Aorta (tissue), 5 donors: ENCODE measurements at regions not wholly inside any gene's neighbourhood (a gene's known extent, or its start where the extent isn't known, plus 50 kb on each side); places are given as distances from the start of the nearest gene placed in this dataset.

ENCODE experiments used
- ATAC-seq: fragments of 200-7000 bp; cut with Tn5 transposase; one replicate; pipeline ENCODE4 v1.9.1; 2022; ENCODE audit warnings: moderate library complexity; ENCODE audit not compliant: low FRiP score
- DNase-seq, 2 donors: peaks; one replicate each; pipeline ENCODE4 v3.0.0-alpha.2; 2020
- H3K27ac ChIP-seq, 2 donors: one replicate each; pipeline ENCODE4 v1.5.1; 2013; ENCODE audit warnings: low read length in 2 of 2, mild to moderate bottlenecking in 2 of 2, moderate library complexity in 2 of 2, control low read depth in 1 of 2, inconsistent platforms in 1 of 2, low read depth in 1 of 2
- H3K27me3 ChIP-seq, 2 donors: one replicate each; pipeline ENCODE4 v1.6.1; 2013; ENCODE audit warnings: control low read depth in 1 of 2, low read length in 1 of 2, mild to moderate bottlenecking in 1 of 2, moderate library complexity in 1 of 2; ENCODE audit not compliant: insufficient read depth in 2 of 2, control insufficient read depth in 1 of 2
- H3K36me3 ChIP-seq, 2 donors: one replicate each; pipeline ENCODE4 v1.6.1; 2013; ENCODE audit warnings: control low read depth in 1 of 2, low read length in 1 of 2, mild to moderate bottlenecking in 1 of 2; ENCODE audit not compliant: insufficient read depth in 2 of 2, control insufficient read depth in 1 of 2
- H3K4me1 ChIP-seq, 2 donors: one replicate each; pipeline ENCODE4 v1.6.1; 2013; ENCODE audit warnings: low read length in 2 of 2, control low read depth in 1 of 2, mild to moderate bottlenecking in 1 of 2, moderate library complexity in 1 of 2; ENCODE audit not compliant: insufficient read depth in 2 of 2, control insufficient read depth in 1 of 2
- H3K4me3 ChIP-seq, 2 donors: one replicate each; pipeline ENCODE4 v1.5.1; 2013; ENCODE audit warnings: low read length in 2 of 2, control low read depth in 1 of 2, mild to moderate bottlenecking in 1 of 2
- H3K9me3 ChIP-seq: one replicate; pipeline ENCODE4 v1.6.1; 2013; ENCODE audit warnings: mild to moderate bottlenecking, low read length; ENCODE audit not compliant: control insufficient read depth
- WGBS, 2 donors: extraction: QIAGEN DNeasy Blood & Tissue Kit; methylation state at CpG; one replicate each; pipeline ENCODE4 v1.1.7; 2013; 5-methylcytosine and 5-hydroxymethylcytosine counted together
- intact Hi-C, 2 donors: fragments of 100-400 bp; cut with DNase I; formaldehyde crosslinking; loops; one replicate each; pipeline versions ENCODE4 v1.14.2 to v1.15.0; 2022
- donor health status: healthy with polysubstance abuse.
- donor health status: Bipolar disorder and iron deficiency.
- donor health status: DM: no; HTN: no; CAD: no.
- donor health status: DM: no; HTN: no; CAD: no.
- donor health status: DM: yes; HTN: yes; CAD: no.

- WGBS, 2 donors = 76 to 97% methylated on average over 8 of the region's 8 CpGs
- ATAC-seq (no peak), DNase-seq (no peak)
- Histone ChIP-seq H3K9me3 (no peaks in the 10 kb centered on the region), H3K27ac (no peak overlapping the region), H3K4me3 (no peak overlapping the region), H3K4me1 (no peaks in the 10 kb centered on the region), H3K27me3 (no peaks in the 10 kb centered on the region), H3K36me3 (no peaks in the 10 kb centered on the region)
- intact Hi-C loops = loop anchor here in 1 of 2 donors (2.0 kb wide), 1 partner anchor 33 kb away; no protein-coding TSS in a partner anchor
These were observed 486.3 kb downstream of the BCOR start for GRCh38 chrX:39611468-39611867.

- Histone ChIP-seq H3K4me3 (peak overlapping the region in 1 of 2 donors; percentile 16), H3K4me1 (no peaks in the 10 kb centered on the region), H3K27me3 (no peaks in the 10 kb centered on the region), H3K27ac (no peak overlapping the region), H3K9me3 (no peaks in the 10 kb centered on the region), H3K36me3 (no peaks in the 10 kb centered on the region)
- intact Hi-C loops = no loop called here
- DNase-seq (no peak), ATAC-seq (peak; percentile 29)
- 0 to 15% methylated on average over 31 to 33 of the region's 33 CpGs for WGBS, 2 donors
These were observed 484.2 kb downstream of the BCOR start for GRCh38 chrX:39613482-39613995.

- Histone ChIP-seq H3K27ac (no peak overlapping the region), H3K4me1 (no peaks in the 10 kb centered on the region), H3K4me3 (peak overlapping the region in 1 of 2 donors; percentile 16), H3K36me3 (no peaks in the 10 kb centered on the region), H3K27me3 (no peaks in the 10 kb centered on the region), H3K9me3 (no peaks in the 10 kb centered on the region)
- no peak for ATAC-seq
- 13 to 15% methylated on average over 23 of the region's 23 CpGs for WGBS, 2 donors
- intact Hi-C loops = no loop called here
- no peak for DNase-seq
These were observed 483.6 kb downstream of the BCOR start for GRCh38 chrX:39613997-39614679.

GRCh38 chrX:39614680-39614998 lies 483.1 kb downstream of the BCOR start:
- Histone ChIP-seq H3K4me3 (no peak overlapping the region), H3K36me3 (no peaks in the 10 kb centered on the region), H3K27ac (no peak overlapping the region), H3K9me3 (no peaks in the 10 kb centered on the region), H3K27me3 (no peaks in the 10 kb centered on the region), H3K4me1 (no peaks in the 10 kb centered on the region)
- ATAC-seq (no peak), DNase-seq (no peak)
- intact Hi-C loops = no loop called here
- 20 to 30% methylated on average over 4 of the region's 4 CpGs for WGBS, 2 donors

GRCh38 chrX:39616098-39616729 lies 481.5 kb downstream of the BCOR start:
- no peaks in the 10 kb centered on the region for H3K9me3 ChIP-seq
- DNase-seq (no peak), ATAC-seq (peak; percentile 11)
- 25 to 48% methylated on average over 5 of the region's 5 CpGs for WGBS, 2 donors
- intact Hi-C loops = no loop called here
- no peaks in the 10 kb centered on the region for H3K27me3 ChIP-seq
- no peaks in the 10 kb centered on the region for H3K36me3 ChIP-seq
- no peaks in the 10 kb centered on the region for H3K4me1 ChIP-seq
- no peak overlapping the region for H3K27ac ChIP-seq
- no peak overlapping the region for H3K4me3 ChIP-seq

GRCh38 chrX:39616731-39617130 lies 481.0 kb downstream of the BCOR start:
- no peak for ATAC-seq
- H3K4me1 ChIP-seq = no peaks in the 10 kb centered on the region

DNA sequence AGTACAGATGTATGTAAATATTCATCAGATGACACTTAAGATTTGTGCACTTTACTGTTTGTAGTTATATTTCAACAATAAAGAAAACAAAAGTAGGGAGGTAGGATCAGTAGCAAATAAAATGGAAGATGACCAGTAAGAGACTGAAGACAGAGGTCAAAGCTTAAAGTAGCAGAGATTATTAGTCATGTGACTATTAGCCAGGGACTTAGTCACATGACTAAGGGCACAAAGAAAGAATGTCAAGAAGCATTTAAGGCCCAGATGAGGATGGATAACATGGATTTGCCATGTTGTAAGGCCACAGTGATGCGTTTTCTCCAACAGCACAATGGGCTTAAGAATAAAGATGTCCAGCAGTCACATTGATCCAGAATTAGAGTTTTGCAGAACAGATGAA lies 479.6 kb downstream of the BCOR start:
- no peaks in the 10 kb centered on the region for H3K4me1 ChIP-seq
- WGBS, 2 donors = 93 to 96% methylated on average over 1 of the region's 1 CpG
- no peak for DNase-seq
- no peak overlapping the region for H3K4me3 ChIP-seq
- H3K27me3 ChIP-seq = no peaks in the 10 kb centered on the region
- no peaks in the 10 kb centered on the region for H3K36me3 ChIP-seq
- ATAC-seq = no peak
- no peaks in the 10 kb centered on the region for H3K9me3 ChIP-seq
- intact Hi-C loops = no loop called here
- H3K27ac ChIP-seq = no peak overlapping the region

More at GRCh38 chrX:39616731-39617130, 481.0 kb downstream of the BCOR start:
- no peaks in the 10 kb centered on the region for H3K36me3 ChIP-seq
- no peaks in the 10 kb centered on the region for H3K9me3 ChIP-seq
- intact Hi-C loops = no loop called here
- no peak for DNase-seq
- WGBS, 2 donors = 73 to 86% methylated on average over 8 of the region's 8 CpGs
- H3K27ac ChIP-seq = no peak overlapping the region
- H3K4me3 ChIP-seq = no peak overlapping the region
- H3K27me3 ChIP-seq = no peaks in the 10 kb centered on the region

DNA sequence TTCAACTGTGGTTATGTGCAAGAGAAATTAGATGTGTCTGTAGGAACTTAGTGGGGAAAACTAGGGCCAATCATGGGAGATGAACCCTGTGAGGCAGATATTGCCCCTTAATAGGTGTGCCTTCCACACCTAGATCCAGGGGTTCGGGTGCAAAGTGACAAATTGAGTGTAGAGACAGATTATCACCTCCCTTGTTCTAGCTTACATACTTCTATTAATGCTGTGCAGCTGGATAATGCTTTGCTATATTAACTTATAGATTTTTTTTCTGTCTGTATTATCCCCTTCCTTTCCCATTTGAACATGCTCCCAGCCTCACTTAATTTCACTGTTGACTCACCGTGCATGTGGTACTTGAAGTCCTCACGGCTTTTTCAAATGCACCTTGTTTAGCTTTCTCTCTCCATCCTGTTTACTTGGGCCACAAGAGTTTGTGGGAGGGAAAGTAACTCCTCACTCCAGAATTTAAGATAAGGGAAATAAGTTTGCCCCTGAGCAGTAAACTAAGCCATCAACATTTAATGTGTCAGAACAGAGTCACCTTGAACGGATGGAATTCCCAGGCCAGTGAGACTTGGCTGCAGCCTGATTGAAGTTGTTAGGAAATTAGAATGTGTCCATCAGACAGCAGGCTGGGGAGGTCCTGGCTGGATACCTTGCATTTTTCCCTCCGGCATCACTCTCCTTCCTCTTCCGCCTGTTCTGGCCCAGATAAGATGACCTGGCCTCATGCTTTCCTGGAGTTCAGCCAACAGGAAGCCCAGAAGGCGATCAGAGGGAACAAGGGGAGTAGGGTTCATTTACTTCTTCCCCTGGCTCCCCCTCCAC lies 478.4 kb downstream of the BCOR start:
- H3K9me3 ChIP-seq = no peaks in the 10 kb centered on the region
- H3K27me3 ChIP-seq = no peaks in the 10 kb centered on the region
- 56 to 58% methylated on average over 7 of the region's 7 CpGs for WGBS, 2 donors
- intact Hi-C loops = no loop called here
- H3K27ac ChIP-seq = no peak overlapping the region
- H3K4me1 ChIP-seq = no peaks in the 10 kb centered on the region
- ATAC-seq = no peak
- no peak overlapping the region for H3K4me3 ChIP-seq
- H3K36me3 ChIP-seq = no peaks in the 10 kb centered on the region
- no peak for DNase-seq
